Stimulated activated CD8-positive, alpha-beta memory T cell treated with anti-CD3 and anti-CD28 coated beads, Interleukin-2, amount 100 ng/mL, for 48 hours (primary cell): ENCODE measurements at regions not wholly inside any gene's neighbourhood (a gene's known extent, or its start where the extent isn't known, plus 50 kb on each side); places are given as distances from the start of the nearest gene placed in this dataset.

Source experiments
- DNase-seq, 2 donors: peaks; one replicate each; pipeline ENCODE4 v3.0.0-alpha.2; 2020; ENCODE audit warnings: low read depth in 2 of 2

GRCh38 chr1:163807331-163808049 lies 485.7 kb downstream of the NUF2 start:
- no peak for DNase-seq

DNA sequence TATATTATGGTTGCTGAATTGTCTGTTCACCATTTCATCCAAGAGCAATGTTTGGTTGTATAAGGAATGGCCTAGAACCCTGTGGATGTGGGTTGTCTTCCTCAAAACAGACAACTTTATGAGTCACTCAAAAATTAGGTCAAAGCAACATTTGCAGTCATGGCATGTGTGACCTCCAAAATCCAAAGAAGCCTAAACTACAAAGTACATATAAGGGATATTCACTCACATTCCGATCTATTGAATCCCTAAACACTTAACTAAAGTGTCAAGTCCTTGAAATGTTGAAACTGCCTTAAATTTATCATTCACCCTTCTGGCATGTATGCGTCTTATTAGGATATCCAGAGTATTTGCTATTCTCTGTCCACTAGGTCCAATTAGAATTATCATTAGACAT lies 491.5 kb downstream of the NUF2 start:
- no peak for DNase-seq

DNA sequence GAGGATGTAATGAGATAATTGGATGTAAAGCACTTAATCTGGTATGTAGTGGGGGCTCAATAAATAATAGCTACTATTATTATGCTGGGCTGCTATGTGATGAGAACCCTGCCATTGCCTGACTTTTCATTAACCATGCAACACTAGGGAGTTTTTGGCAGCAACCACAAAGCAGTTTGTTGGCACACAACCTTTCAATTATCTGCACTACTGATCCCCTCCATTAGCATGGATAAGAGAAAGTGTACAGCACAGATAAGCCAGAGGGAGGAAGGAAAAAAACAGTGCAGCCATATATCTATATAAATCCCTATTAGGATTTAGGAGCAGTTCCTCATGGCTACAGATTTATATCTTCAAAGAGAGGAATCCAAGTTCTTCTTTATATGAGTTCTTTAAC lies 498.5 kb downstream of the NUF2 start:
- DNase-seq = no peak

DNA sequence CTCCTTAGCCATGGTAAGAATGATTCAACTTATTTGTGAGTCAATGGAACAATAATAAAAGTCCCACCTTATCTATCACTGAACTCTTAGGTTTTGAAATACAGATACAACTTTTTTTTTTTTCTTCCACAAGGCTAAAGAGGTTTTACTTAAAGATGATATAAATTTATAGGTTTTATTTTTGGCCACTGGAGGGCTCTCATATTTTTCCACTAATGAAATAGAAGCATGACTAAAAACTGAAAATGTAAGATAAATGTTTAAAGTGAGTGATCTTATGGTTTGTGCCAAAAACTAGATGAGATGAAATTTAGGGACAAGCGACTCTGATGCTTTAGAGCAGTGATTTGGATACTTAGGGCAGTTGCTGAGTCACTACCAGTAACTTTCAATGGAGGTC lies 499.0 kb downstream of the NUF2 start:
- DNase-seq = no peak

GRCh38 chr1:163821679-163822078 lies 499.9 kb downstream of the NUF2 start:
- DNase-seq = no peak

GRCh38 chr1:163823017-163823416 lies 501.3 kb downstream of the NUF2 start:
- DNase-seq = no peak

GRCh38 chr1:163824006-163824405 lies 502.3 kb downstream of the NUF2 start:
- no peak for DNase-seq

DNA sequence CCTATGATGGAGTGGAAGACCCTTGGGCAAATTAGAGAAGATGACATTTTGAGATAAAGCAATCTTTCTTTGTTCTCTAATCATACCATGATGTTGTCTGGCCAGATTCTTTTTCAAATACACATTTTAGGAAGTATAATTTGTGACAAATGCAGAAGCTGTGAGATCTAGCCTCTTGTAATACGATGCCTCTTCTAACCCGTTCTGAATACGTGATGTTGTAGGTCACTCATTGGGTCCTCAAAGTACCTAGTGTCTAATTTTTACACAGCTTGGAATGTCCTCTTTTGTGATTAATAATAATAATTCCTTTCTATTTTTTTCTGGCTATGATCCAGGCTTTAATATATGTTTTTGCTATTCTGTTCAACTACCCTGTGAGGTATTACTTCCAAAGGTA lies 502.7 kb downstream of the NUF2 start:
- no peak for DNase-seq

DNA sequence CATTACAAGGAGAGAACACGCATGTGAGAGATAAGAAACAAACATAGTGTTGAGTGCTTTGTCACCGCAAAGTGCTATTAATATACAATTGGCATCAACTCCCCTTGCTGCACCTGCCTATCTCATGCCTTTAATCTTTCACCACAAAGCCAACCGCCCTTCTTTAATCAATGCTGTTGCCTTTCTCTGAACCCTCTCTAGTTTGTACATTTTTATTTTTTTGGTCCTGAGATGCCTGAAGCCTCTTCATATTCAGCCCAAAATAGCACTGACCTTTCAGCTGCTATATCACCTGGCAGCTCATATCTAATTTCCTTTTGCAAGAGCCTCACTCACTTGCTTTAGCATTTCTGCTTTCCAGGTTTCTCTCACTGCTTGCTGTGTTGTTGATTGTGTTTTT lies 504.7 kb downstream of the NUF2 start:
- DNase-seq = no peak

- DNase-seq = no peak
These were observed 513.0 kb downstream of the NUF2 start for GRCh38 chr1:163834778-163835177.

DNA sequence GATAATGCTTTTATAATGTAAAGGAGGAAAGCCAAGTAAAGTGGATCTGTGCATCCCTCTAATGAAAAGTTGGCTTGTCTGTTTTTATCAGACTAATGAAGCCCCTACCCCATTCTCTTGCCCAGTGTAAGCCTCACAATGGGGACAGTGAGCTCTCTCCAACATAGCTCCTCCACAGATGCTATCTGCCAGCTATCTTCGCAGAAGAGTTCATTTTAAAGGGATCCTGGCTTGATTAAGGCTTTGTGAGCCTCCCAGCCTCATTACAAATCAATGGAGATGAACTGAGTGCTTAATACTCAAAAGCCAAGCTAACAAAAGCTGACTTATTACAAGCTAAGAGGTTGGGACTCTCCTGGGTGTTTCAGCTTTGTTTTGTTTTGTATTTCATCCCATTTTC lies 514.7 kb downstream of the NUF2 start:
- DNase-seq = no peak

DNA sequence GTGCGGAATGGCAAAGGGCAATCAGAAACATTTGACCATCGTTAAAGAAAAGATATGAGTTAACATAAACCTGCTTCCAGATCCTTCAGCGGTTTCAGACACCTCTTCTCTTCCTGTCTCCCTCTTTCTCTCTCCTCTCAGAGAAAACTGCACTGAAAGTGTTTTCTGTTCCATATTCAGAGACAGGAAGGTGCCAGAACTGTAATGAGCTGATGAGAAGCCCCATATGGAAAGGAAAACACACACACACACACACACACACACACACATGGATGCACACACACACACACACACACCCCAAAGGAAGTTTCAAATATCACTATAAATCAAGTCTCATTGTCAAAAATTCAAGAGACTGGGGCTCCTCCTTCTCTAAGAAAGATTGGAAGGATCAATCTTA lies 515.5 kb downstream of the NUF2 start:
- DNase-seq = no peak

DNA sequence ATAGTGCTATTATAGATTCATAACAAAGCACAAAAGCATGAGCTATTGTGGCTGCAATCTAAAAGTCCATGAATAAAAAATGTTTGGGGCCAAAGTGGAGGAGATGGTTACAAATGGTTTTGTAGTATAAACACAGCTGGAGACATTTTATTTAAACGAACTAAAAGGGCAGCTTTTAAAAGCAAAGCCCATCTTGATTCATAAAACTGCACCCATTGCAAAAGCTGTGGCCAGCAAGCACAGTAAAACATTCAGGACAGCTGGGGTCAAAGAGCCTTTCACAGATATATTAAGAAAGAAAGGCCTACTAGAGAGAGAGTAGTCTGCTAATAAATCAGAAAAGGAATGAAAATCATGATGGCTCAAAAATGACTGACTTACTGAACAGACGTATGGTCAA lies 520.8 kb downstream of the NUF2 start:
- DNase-seq = no peak

DNA sequence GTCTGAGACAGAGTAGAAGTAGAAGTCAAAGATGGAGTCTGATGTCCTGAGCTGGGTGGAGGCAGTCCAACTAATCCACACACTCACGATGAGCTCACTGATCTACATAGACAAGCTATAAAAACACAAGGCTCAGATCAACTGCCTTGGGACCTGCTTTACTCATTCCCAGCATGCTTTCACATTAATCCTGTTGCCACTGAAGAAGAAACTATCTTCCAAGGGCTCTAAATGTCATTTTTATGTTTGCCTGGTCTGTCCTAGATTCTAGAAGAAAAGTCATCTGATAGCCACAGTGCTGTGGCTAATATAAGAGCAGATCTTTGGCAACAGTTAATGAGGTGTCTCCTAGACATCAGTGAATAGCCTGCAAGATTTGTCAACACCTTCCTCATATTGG lies 522.7 kb downstream of the NUF2 start:
- no peak for DNase-seq

GRCh38 chr1:163845279-163845678 lies 523.5 kb downstream of the NUF2 start:
- DNase-seq = no peak

DNA sequence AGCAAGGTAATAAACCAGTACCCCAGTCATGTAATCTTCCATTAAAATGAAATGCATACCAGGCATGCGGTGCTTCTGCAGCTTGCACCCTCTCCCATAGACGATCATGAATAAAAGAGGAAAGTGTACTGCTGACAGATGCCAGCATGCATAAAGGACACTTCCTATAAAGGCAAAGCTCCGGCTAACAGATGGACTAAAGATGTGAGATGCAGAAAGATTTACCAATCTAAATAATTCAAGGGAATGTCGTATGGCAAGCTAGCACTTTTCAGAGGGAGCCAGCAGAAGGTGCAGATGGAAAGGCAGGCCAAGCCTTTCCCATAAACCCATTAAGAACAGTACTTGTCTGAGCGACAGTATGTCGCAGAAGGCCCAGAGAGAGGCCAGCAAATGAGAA lies 542.0 kb downstream of the NUF2 start:
- DNase-seq = no peak

GRCh38 chr1:163864207-163864606 lies 542.5 kb downstream of the NUF2 start:
- DNase-seq = no peak

GRCh38 chr1:163866564-163866963 lies 544.8 kb downstream of the NUF2 start:
- DNase-seq = no peak

DNA sequence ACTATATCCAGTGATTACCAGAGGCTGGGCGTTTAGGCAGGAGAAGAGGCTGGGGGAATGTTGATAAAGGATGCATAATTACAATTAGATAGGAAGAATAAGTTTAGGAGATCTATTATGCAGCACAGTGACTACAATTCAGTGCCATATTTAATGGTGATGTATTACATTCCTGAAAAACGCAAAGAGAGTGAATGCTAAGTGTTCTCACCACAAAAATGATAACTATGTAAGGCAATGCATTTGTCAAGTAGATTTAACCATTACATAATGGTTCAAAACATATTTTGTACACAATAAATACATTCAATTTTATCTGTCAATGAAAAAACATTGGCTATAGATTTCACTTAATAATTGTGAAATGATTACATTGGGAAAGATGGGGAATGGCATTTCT lies 548.9 kb downstream of the NUF2 start:
- no peak for DNase-seq

- DNase-seq = no peak
These were observed 550.3 kb downstream of the NUF2 start for GRCh38 chr1:163872067-163872466.

DNA sequence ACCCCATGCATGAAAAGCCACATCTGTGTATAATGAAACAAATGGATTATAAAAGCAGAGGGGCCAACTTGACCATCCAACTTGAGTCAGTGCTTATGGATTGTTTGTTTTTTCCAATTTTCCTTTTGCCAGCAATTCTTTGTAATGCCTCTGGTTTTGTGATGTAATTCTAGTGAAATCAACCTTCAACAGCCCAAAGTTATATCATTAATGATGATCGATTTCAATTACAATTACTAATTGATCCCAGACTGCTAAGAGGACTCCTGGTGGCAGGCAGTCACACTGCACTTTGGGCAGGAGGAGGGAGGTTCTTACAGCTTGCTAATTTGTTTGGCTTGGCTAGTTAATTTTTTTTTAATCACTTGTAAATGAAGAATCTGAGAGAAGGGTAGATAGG lies 552.3 kb downstream of the NUF2 start:
- DNase-seq = no peak

GRCh38 chr1:163875200-163875926 lies 553.6 kb downstream of the NUF2 start:
- DNase-seq = no peak

- no peak for DNase-seq
These were observed 554.2 kb downstream of the NUF2 start for GRCh38 chr1:163875927-163876320.

- no peak for DNase-seq
These were observed 554.8 kb downstream of the NUF2 start for GRCh38 chr1:163876546-163876945.
